ENCODE measurements at regions not wholly inside any gene's neighbourhood (a gene's known extent, or its start where the extent isn't known, plus 50 kb on each side); places are given as distances from the start of the nearest gene placed in this dataset.
"Not testable (repeated sequence)": the region's sequence is repeated elsewhere in the genome, so short reads cannot be mapped to it uniquely, and the experiment has no call there.

- no peak for DNase-seq (ENCODE audit: low read depth, low spot score)
These were observed 413.9 kb upstream of the MAF start for GRCh38 chr16:80014241-80014939.

GRCh38 chr16:80012586-80012985 lies 412.0 kb upstream of the MAF start:
- no peak for DNase-seq (ENCODE audit: low read depth, low spot score)

GRCh38 chr16:80009971-80010659 lies 409.6 kb upstream of the MAF start:
- DNase-seq (ENCODE audit: low read depth, low spot score): no peak

- no peak for DNase-seq (ENCODE audit: low read depth, low spot score)
These were observed 408.3 kb upstream of the MAF start for GRCh38 chr16:80008857-80009256.

- no peak for DNase-seq (ENCODE audit: low read depth, low spot score)
These were observed 406.7 kb upstream of the MAF start for GRCh38 chr16:80007231-80007630.

GRCh38 chr16:80006241-80007215 lies 406.0 kb upstream of the MAF start:
- peak; percentile 27 for DNase-seq (ENCODE audit: low read depth, low spot score)

- no peak for DNase-seq (ENCODE audit: low read depth, low spot score)
These were observed 403.6 kb upstream of the MAF start for GRCh38 chr16:80004113-80004512.

GRCh38 chr16:80002261-80002660 lies 401.7 kb upstream of the MAF start:
- DNase-seq (ENCODE audit: low read depth, low spot score): no peak

- no peak for DNase-seq (ENCODE audit: low read depth, low spot score)
These were observed 397.6 kb upstream of the MAF start for GRCh38 chr16:79998143-79998542.

- DNase-seq (ENCODE audit: low read depth, low spot score): no peak
These were observed 396.7 kb upstream of the MAF start for GRCh38 chr16:79997257-79997656.

- no peak for DNase-seq (ENCODE audit: low read depth, low spot score)
These were observed 395.8 kb upstream of the MAF start for GRCh38 chr16:79996321-79996720.

GRCh38 chr16:79995315-79995714 lies 394.8 kb upstream of the MAF start:
- DNase-seq (ENCODE audit: low read depth, low spot score): no peak

GRCh38 chr16:79994418-79994817 lies 393.9 kb upstream of the MAF start:
- no peak for DNase-seq (ENCODE audit: low read depth, low spot score)

- DNase-seq (ENCODE audit: low read depth, low spot score): no peak
These were observed 393.2 kb upstream of the MAF start for GRCh38 chr16:79993629-79994209.

GRCh38 chr16:79991969-79992368 lies 391.4 kb upstream of the MAF start:
- DNase-seq (ENCODE audit: low read depth, low spot score): no peak

GRCh38 chr16:79988721-79989220 lies 388.2 kb upstream of the MAF start:
- no peak for DNase-seq (ENCODE audit: low read depth, low spot score)

- no peak for DNase-seq (ENCODE audit: low read depth, low spot score)
These were observed 387.6 kb upstream of the MAF start for GRCh38 chr16:79988089-79988488.

- no peak for DNase-seq (ENCODE audit: low read depth, low spot score)
These were observed 385.8 kb upstream of the MAF start for GRCh38 chr16:79986352-79986751.

- no peak for DNase-seq (ENCODE audit: low read depth, low spot score)
These were observed 385.1 kb upstream of the MAF start for GRCh38 chr16:79985606-79986005.

- not testable (repeated sequence) for DNase-seq (ENCODE audit: low read depth, low spot score)
These were observed 383.6 kb upstream of the MAF start for GRCh38 chr16:79984149-79984548.

GRCh38 chr16:79982862-79983261 lies 382.3 kb upstream of the MAF start:
- no peak for DNase-seq (ENCODE audit: low read depth, low spot score)

- DNase-seq (ENCODE audit: low read depth, low spot score): no peak
These were observed 381.8 kb upstream of the MAF start for GRCh38 chr16:79982361-79982760.

Data from brain pericyte (primary cell).